ENCODE measurements at regions not wholly inside any gene's neighbourhood (a gene's known extent, or its start where the extent isn't known, plus 50 kb on each side); places are given as distances from the start of the nearest gene placed in this dataset.
"Not testable (repeated sequence)": the region's sequence is repeated elsewhere in the genome, so short reads cannot be mapped to it uniquely, and the experiment has no call there.

DNA sequence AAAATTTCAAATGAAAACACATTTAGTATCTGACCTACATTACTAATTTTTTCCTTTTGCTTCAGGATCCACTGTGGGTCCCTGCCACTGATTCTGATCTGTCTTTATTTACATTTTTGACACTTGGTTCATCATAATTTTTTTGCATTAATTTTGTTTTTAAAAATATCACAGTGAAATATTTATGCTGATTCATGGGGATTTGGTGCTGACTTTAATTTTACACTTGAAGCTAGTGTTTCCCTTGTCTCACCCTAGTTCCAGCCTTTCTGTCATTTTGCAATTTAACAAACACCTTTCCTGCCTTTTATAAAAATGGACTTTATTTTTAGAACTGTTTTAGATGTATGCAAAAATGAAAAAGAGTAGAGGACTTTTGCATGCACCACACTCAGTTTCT, 111.9 kb upstream of the MARCHF11 start:
- POLR2A ChIA-PET = no interaction called here
- no peaks in the 10 kb centered on the region for H3K27me3 ChIP-seq (ENCODE audit: control insufficient read depth, insufficient read depth, low read length)
- no peak for DNase-seq (ENCODE audit: low read depth)
- CTCF ChIA-PET = no interaction called here
- TF ChIP-seq, protein P1, sequence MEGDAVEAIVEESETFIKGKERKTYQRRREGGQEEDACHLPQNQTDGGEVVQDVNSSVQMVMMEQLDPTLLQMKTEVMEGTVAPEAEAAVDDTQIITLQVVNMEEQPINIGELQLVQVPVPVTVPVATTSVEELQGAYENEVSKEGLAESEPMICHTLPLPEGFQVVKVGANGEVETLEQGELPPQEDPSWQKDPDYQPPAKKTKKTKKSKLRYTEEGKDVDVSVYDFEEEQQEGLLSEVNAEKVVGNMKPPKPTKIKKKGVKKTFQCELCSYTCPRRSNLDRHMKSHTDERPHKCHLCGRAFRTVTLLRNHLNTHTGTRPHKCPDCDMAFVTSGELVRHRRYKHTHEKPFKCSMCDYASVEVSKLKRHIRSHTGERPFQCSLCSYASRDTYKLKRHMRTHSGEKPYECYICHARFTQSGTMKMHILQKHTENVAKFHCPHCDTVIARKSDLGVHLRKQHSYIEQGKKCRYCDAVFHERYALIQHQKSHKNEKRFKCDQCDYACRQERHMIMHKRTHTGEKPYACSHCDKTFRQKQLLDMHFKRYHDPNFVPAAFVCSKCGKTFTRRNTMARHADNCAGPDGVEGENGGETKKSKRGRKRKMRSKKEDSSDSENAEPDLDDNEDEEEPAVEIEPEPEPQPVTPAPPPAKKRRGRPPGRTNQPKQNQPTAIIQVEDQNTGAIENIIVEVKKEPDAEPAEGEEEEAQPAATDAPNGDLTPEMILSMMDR (IDR thresholded peaks at IDR 0.05; ENCODE audit: insufficient read depth, low read depth, low read length) = no peak
- H3K36me3 ChIP-seq (ENCODE audit: control insufficient read depth, insufficient read depth, low read length) = no peaks in the 10 kb centered on the region
- no peak overlapping the region for H3K4me3 ChIP-seq (ENCODE audit: low read depth, low read length)

DNA sequence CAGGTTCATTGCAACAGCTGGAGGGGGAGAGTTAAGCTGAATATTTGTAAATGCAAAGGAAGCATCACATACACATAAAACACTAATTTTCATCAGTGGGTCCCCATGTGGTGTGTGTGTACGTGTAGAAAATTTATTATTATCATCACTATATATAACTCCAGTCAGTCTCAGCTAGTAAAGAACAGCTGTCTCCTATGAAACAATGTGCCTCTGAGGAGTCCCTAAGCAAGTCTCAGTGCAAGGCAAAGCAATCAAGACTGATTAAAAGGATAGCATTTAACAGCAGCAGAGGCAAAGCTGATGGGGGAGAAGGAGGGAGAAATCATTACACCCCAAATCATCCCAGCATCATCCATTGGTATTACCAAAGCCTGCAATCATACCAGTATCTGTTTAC, 104.2 kb upstream of the MARCHF11 start:
- Histone ChIP-seq H3K4me3 (ENCODE audit: low read depth, low read length) (no peak overlapping the region), H3K36me3 (ENCODE audit: control insufficient read depth, insufficient read depth, low read length) (no peaks in the 10 kb centered on the region), H3K27me3 (ENCODE audit: control insufficient read depth, insufficient read depth, low read length) (no peaks in the 10 kb centered on the region)
- TF ChIP-seq, protein P1 (IDR thresholded peaks at IDR 0.05; ENCODE audit: insufficient read depth, low read depth, low read length) = no peak
- POLR2A ChIA-PET = no interaction called here
- CTCF ChIA-PET = no interaction called here
- DNase-seq (ENCODE audit: low read depth) = no peak

DNA sequence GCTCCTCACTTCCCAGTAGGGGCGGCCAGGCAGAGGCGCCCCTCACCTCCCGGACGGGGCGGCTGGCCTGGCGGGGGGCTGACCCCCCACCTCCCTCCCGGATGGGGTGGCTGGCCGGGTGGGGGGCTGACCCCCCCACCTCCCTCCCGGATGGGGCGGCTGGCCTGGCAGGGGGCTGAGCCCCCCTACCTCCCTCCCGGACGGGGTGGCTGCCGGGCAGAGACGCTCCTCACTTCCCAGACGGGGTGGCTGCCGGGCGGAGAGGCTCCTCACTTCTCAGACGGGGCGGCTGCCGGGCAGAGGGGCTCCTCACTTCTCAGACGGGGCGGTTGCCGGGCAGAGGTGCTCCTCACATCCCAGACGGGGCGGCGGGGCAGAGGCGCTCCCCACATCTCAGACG, 97.3 kb upstream of the MARCHF11 start:
- CTCF ChIA-PET; H3K27me3 ChIP-seq (ENCODE audit: control insufficient read depth, insufficient read depth, low read length); H3K4me3 ChIP-seq (ENCODE audit: low read depth, low read length); POLR2A ChIA-PET; H3K36me3 ChIP-seq (ENCODE audit: control insufficient read depth, insufficient read depth, low read length); DNase-seq (ENCODE audit: low read depth): not testable (repeated sequence)

DNA sequence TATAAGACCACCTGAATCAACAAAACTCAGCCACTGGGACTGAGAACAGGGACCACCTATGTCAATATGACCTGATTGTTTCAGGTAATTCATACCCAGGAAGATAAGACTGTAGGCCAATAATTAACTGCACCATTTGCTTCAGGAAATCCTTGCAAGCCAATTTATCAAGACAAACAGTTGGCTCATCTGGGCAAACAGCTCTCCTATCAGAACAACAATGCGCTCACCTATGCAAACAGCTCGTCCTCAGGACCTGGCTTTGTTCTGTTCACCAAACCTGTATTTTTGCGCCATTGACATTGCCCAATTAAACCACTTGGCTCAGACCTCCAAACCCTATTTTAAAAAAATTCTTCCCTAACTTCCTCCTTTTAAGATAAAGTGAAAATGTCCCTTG, 92.3 kb upstream of the MARCHF11 start:
- no peaks in the 10 kb centered on the region for H3K36me3 ChIP-seq (ENCODE audit: control insufficient read depth, insufficient read depth, low read length)
- ChIA-PET POLR2A (no interaction called here), CTCF (no interaction called here)
- H3K4me3 ChIP-seq (ENCODE audit: low read depth, low read length) = no peak overlapping the region
- H3K27me3 ChIP-seq (ENCODE audit: control insufficient read depth, insufficient read depth, low read length) = no peaks in the 10 kb centered on the region
- no peak for DNase-seq (ENCODE audit: low read depth)
- TF ChIP-seq, protein P1 (IDR thresholded peaks at IDR 0.05; ENCODE audit: insufficient read depth, low read depth, low read length) = no peak

DNA sequence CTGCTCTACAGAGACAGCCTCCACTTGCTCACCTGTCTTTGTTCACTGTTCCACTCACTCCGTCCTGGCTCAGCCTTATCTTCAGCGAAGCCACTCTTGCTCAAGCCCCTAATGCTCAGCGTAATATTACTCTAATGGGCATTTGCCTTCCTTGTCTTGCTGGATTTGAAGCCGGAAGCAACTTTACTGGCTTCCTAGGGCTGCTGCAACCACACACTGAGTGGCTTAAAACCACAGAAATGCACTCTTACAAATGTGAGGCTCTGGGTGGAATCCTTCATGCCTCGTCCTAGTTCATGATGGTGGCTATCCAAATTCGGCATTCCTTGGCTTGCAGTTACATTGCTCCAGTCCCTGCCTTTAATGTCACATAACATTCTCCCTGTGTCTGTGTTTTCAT, 85.5 kb upstream of the MARCHF11 start:
- TF ChIP-seq, protein P1 (IDR thresholded peaks at IDR 0.05; ENCODE audit: insufficient read depth, low read depth, low read length) = no peak
- ChIA-PET POLR2A (no interaction called here), CTCF (no interaction called here)
- H3K4me3 ChIP-seq (ENCODE audit: low read depth, low read length) = no peak overlapping the region
- no peak for DNase-seq (ENCODE audit: low read depth)
- H3K27me3 ChIP-seq (ENCODE audit: control insufficient read depth, insufficient read depth, low read length) = no peaks in the 10 kb centered on the region
- H3K36me3 ChIP-seq (ENCODE audit: control insufficient read depth, insufficient read depth, low read length) = no peaks in the 10 kb centered on the region

DNA sequence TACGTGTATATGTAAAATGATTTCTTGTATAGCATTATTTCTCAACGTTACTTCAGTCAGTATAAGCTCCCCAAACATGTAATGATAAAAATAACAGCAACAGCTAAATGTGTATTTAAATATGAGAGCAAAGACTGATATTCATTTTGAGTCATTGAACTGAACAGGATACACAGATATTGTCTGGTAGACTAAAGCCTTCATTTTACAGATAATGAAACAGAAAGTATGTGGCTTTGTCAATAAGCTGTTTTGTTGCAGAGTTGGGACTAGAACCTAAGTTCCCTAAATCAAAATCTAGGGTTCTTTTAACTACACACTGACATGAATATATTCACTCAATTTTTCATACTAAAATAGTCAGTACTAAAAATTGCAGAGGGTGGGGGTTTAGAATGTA, 80.4 kb upstream of the MARCHF11 start:
- no peaks in the 10 kb centered on the region for H3K27me3 ChIP-seq (ENCODE audit: control insufficient read depth, insufficient read depth, low read length)
- no peaks in the 10 kb centered on the region for H3K36me3 ChIP-seq (ENCODE audit: control insufficient read depth, insufficient read depth, low read length)
- TF ChIP-seq, protein P1 (IDR thresholded peaks at IDR 0.05; ENCODE audit: insufficient read depth, low read depth, low read length) = no peak
- DNase-seq (ENCODE audit: low read depth) = no peak
- H3K4me3 ChIP-seq (ENCODE audit: low read depth, low read length) = no peak overlapping the region
- ChIA-PET CTCF (no interaction called here), POLR2A (no interaction called here)
